HepG2 (cell line): ENCODE measurements at regions not wholly inside any gene's neighbourhood (a gene's known extent, or its start where the extent isn't known, plus 50 kb on each side); places are given as distances from the start of the nearest gene placed in this dataset.
A peak's percentile ranks its signal among the peaks of the same experiment; 100 is the strongest.

Experiments
- ATAC-seq: fragments of 200-7000 bp; cut with Tn5 transposase; 3 replicates; pipeline ENCODE4 v1.9.1; 2020; ENCODE audit warnings: mild to moderate bottlenecking, moderate library complexity
- BruUV-seq: library from RNA; stranded (reverse); fragments of 400-500 nt; replicated peaks from 2 replicates; lab custom pipeline; 2021; lab: Mats Ljungman, UMichigan
- CTCF ChIA-PET: fragments of 300-600 bp; formaldehyde crosslinking; extraction: SDS; loops from one replicate; lab custom pipeline; 2021; ENCODE audit warnings: low total read pairs, inconsistent platforms, low intra/inter-chr PET ratio; lab: Yijun Ruan, JAX
- POLR2A ChIA-PET: fragments of 350-600 bp; sonication (Branson Sonifier 250); formaldehyde crosslinking; loops from one replicate; lab custom pipeline; 2020; ENCODE audit warnings: antibody characterized with exemption, inconsistent platforms; lab: Yijun Ruan, JAX
- DNase-seq: peaks from one replicate; pipeline ENCODE4 v3.0.0-alpha.2; 2015; ENCODE audit warnings: low spot score
- FAIRE-seq: peaks from 3 replicates; lab custom pipeline; 2011; peaks lifted over from hg19 to GRCh38; lab: Jason Lieb, UNC
- H2AFZ ChIP-seq: one replicate; pipeline ENCODE4 v1.6.1; 2011; ENCODE audit warnings: low read length, inconsistent platforms
- H3K27ac ChIP-seq: fragments of 300-600 bp; 3 replicates; pipeline ENCODE4 v1.8.0; 2011; ENCODE audit warnings: mixed run types, mild to moderate bottlenecking, mixed read lengths, low read length, inconsistent platforms; ENCODE audit not compliant: insufficient read depth; ENCODE audit errors: extremely low read length
- H3K27me3 ChIP-seq, 2 experiments: fragments of 200-600 bp in 1 of 2; 2 replicates in 1 of 2; 3 replicates in 1 of 2; pipeline versions ENCODE4 v1.6.0 to v1.8.0; 2011; ENCODE audit warnings: low read length in 2 of 2, mild to moderate bottlenecking in 2 of 2, moderate library complexity in 2 of 2, inconsistent platforms in 1 of 2; ENCODE audit not compliant: insufficient read depth in 2 of 2, control insufficient read depth in 1 of 2
- H3K36me3 ChIP-seq, 2 experiments: fragments of 200-600 bp in 1 of 2; replicated peaks in 1 of 2; 2 replicates in 1 of 2; 3 replicates in 1 of 2; pipeline versions ENCODE4 v1.5.1 to v1.8.0; 2011; ENCODE audit warnings: low read length in 2 of 2, inconsistent platforms in 1 of 2; ENCODE audit not compliant: insufficient read depth in 2 of 2, control insufficient read depth in 1 of 2
- H3K4me1 ChIP-seq: 2 replicates; pipeline ENCODE4 v1.5.1; 2012; ENCODE audit warnings: low read length, inconsistent platforms; ENCODE audit not compliant: insufficient read depth
- H3K4me2 ChIP-seq: 2 replicates; pipeline ENCODE4 v1.6.0; 2011; ENCODE audit warnings: low read depth, low read length, inconsistent platforms
- H3K4me3 ChIP-seq, 3 experiments: fragments of 200-600 bp in 1 of 3; sonication (generic), shearing (Covaris generic) in 1 of 3; replicated peaks in 1 of 3; 2 replicates each; pipeline ENCODE4 v1.5.1; 2011 to 2016; ENCODE audit warnings: low read length in 3 of 3, inconsistent platforms in 2 of 3, low read depth in 2 of 3, mild to moderate bottlenecking in 2 of 3, control low read depth in 1 of 3, mixed read lengths in 1 of 3; ENCODE audit not compliant: insufficient read depth in 1 of 3
- H3K79me2 ChIP-seq: one replicate; pipeline ENCODE4 v1.6.1; 2011; ENCODE audit warnings: low read length, inconsistent platforms; ENCODE audit not compliant: insufficient read depth
- H3K9ac ChIP-seq: 2 replicates; pipeline ENCODE4 v1.6.0; 2011; ENCODE audit warnings: mild to moderate bottlenecking, low read depth, low read length, inconsistent platforms; ENCODE audit not compliant: insufficient read depth
- H3K9me3 ChIP-seq: 2 replicates; pipeline ENCODE4 v1.5.1; 2012; ENCODE audit warnings: mild to moderate bottlenecking, low read length
- H4K20me1 ChIP-seq: 2 replicates; pipeline ENCODE4 v1.6.0; 2011; ENCODE audit warnings: inconsistent platforms, mild to moderate bottlenecking, low read length, moderate library complexity; ENCODE audit not compliant: insufficient read depth
- ATF7-NPFF ChIP-seq: sonication (generic); formaldehyde crosslinking; IDR thresholded peaks from 2 replicates; pipeline ENCODE4 v1.8.1; 2023; ENCODE audit warnings: mild to moderate bottlenecking, low read depth, missing genetic modification reagents, moderate library complexity
- KLF13 ChIP-seq: sonication (generic); formaldehyde crosslinking; IDR thresholded peaks from 2 replicates; pipeline ENCODE4 v1.4.0; 2020; ENCODE audit warnings: mild to moderate bottlenecking, missing genetic modification reagents
- NFE2L1 ChIP-seq: sonication (generic); formaldehyde crosslinking; IDR thresholded peaks from 2 replicates; pipeline ENCODE4 v1.4.0; 2020; ENCODE audit warnings: missing genetic modification reagents, mild to moderate bottlenecking, borderline replicate concordance
- NFIB ChIP-seq: sonication (generic); formaldehyde crosslinking; IDR thresholded peaks from 2 replicates; pipeline ENCODE4 v1.9.0; 2021; ENCODE audit warnings: missing genetic modification reagents, mild to moderate bottlenecking, borderline replicate concordance
- SOX13 ChIP-seq, 3 experiments: fragments of 450-650 bp in 1 of 3; sonication (generic) in 1 of 3; formaldehyde crosslinking in 1 of 3; IDR thresholded peaks in 2 of 3; conservative IDR thresholded peaks in 1 of 3; 2 replicates each; pipeline versions ENCODE4 v1.5.0 to v1.6.1; 2016 to 2020; ENCODE audit warnings: antibody characterized with exemption in 1 of 3, mild to moderate bottlenecking in 1 of 3, missing compliant biosample characterization in 1 of 3, missing genetic modification reagents in 1 of 3, moderate library complexity in 1 of 3
- SOX5 ChIP-seq: IDR thresholded peaks from 2 replicates; pipeline ENCODE4 v1.6.1; 2016; ENCODE audit warnings: borderline replicate concordance
- SOX6 ChIP-seq, 2 experiments: fragments of 450-650 bp in 1 of 2; sonication (generic) in 1 of 2; formaldehyde crosslinking in 1 of 2; IDR thresholded peaks; 2 replicates each; pipeline versions ENCODE4 v1.4.0 to v1.6.1; 2017 to 2020; ENCODE audit warnings: antibody characterized with exemption in 1 of 2, mild to moderate bottlenecking in 1 of 2, missing genetic modification reagents in 1 of 2
- SP2 ChIP-seq: sonication (generic); formaldehyde crosslinking; IDR thresholded peaks from 2 replicates; pipeline ENCODE4 v1.5.1; 2020; ENCODE audit warnings: mild to moderate bottlenecking, missing genetic modification reagents
- TEAD3 ChIP-seq: optimal IDR thresholded peaks from 2 replicates; pipeline ENCODE3; 2016; ENCODE audit warnings: borderline replicate concordance
- ZMAT3 ChIP-seq: sonication (generic); formaldehyde crosslinking; conservative IDR thresholded peaks from 2 replicates; pipeline ENCODE4 v1.7.0; 2021; ENCODE audit warnings: missing genetic modification reagents
- ZNF264 ChIP-seq: sonication (generic); formaldehyde crosslinking; IDR thresholded peaks from 2 replicates; pipeline ENCODE4 v1.4.0; 2020; ENCODE audit warnings: missing genetic modification reagents
- ZNF362 ChIP-seq: sonication (generic); formaldehyde crosslinking; IDR thresholded peaks from 2 replicates; pipeline ENCODE4 v1.4.0; 2020; ENCODE audit warnings: missing genetic modification reagents, mild to moderate bottlenecking, borderline replicate concordance
- ZNF460 ChIP-seq: sonication (generic); formaldehyde crosslinking; IDR thresholded peaks from 2 replicates; pipeline ENCODE4 v1.5.1; 2020; ENCODE audit warnings: missing genetic modification reagents, mild to moderate bottlenecking, borderline replicate concordance
- ZNF564 ChIP-seq: sonication (generic); formaldehyde crosslinking; IDR thresholded peaks from 2 replicates; pipeline ENCODE4 v1.8.1; 2023; ENCODE audit warnings: mild to moderate bottlenecking, missing genetic modification reagents
- ZNF652 ChIP-seq: IDR thresholded peaks from 2 replicates; pipeline ENCODE4 v1.6.1; 2016; ENCODE audit warnings: low read depth, borderline replicate concordance
- WGBS: methylation state at CpG from one replicate; pipeline ENCODE4 v1.1.6; 2017; ENCODE audit warnings: low lambda C conversion rate; 5-methylcytosine and 5-hydroxymethylcytosine counted together
- in situ Hi-C: cut with HindIII; loops from 2 replicates; pipeline ENCODE4 v1.10.0; 2017; ENCODE audit warnings: low pct_unique_long_range_greater_than_20kb; ENCODE audit not compliant: extremely low pct_ligation_motif_present
- intact Hi-C: fragments of 100-400 bp; cut with micrococcal nuclease; formaldehyde crosslinking; loops from one replicate; pipeline ENCODE4 v1.10.0; 2022; ENCODE audit not compliant: unreplicated experiment
- TF ChIP-seq, protein P1 (sequence below): sonication (generic); formaldehyde crosslinking; IDR thresholded peaks from 2 replicates; pipeline ENCODE4 v1.5.0; 2020; ENCODE audit warnings: mild to moderate bottlenecking, missing genetic modification reagents
- TF ChIP-seq, protein P2 (sequence below): IDR thresholded peaks from 2 replicates; pipeline ENCODE4 v1.6.1; 2016; ENCODE audit warnings: missing compliant biosample characterization, missing genetic modification reagents, borderline replicate concordance
- TF ChIP-seq, protein P3 (sequence below): sonication (generic); formaldehyde crosslinking; IDR thresholded peaks from 2 replicates; pipeline ENCODE4 v1.5.1; 2020; ENCODE audit warnings: missing genetic modification reagents, mild to moderate bottlenecking, borderline replicate concordance

DNA sequence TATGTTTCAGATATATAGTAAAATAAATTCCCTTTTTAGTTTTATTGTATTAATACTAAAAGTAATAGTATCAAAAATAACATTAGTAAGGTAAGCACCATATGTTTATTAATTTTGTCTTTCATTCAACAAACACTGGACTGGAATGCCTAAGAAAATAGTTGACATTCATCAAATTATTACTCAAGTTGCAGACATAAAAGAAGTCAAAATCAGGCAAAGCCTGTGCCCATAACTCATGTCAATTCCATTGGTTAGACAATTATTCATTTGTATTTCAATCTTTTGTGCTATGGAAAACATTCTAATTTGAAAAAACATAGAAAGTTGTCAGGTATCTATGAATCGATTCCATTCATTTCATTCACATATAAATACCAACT is 158.9 kb downstream of the CEMIP2 start (continued):
- TF ChIP-seq ZNF564 (CRISPR knock-in tag) (no peak), NFE2L1 (CRISPR knock-in tag) (no peak), KLF13 (no peak), NFIB (CRISPR knock-in tag) (no peak), ZMAT3 (CRISPR knock-in tag) (no peak), ATF7-NPFF (CRISPR knock-in tag) (no peak)

- no TSS peak for BruUV-seq
- no peak for TF ChIP-seq SOX6 (IDR thresholded peaks at IDR 0.05)
- peak; percentile 26; the same call in 1 of the 2 replicates for TF ChIP-seq SOX6 (CRISPR knock-in tag; IDR thresholded peaks at IDR 0.05)
- TF ChIP-seq, protein P1, sequence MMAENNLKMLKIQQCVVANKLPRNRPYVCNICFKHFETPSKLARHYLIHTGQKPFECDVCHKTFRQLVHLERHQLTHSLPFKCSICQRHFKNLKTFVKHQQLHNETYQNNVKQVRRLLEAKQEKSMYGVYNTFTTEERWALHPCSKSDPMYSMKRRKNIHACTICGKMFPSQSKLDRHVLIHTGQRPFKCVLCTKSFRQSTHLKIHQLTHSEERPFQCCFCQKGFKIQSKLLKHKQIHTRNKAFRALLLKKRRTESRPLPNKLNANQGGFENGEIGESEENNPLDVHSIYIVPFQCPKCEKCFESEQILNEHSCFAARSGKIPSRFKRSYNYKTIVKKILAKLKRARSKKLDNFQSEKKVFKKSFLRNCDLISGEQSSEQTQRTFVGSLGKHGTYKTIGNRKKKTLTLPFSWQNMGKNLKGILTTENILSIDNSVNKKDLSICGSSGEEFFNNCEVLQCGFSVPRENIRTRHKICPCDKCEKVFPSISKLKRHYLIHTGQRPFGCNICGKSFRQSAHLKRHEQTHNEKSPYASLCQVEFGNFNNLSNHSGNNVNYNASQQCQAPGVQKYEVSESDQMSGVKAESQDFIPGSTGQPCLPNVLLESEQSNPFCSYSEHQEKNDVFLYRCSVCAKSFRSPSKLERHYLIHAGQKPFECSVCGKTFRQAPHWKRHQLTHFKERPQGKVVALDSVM (CRISPR knock-in tag): peak; percentile 75
- TF ChIP-seq ZNF264 (CRISPR knock-in tag): no peak
- peak; percentile 26; the same call in 1 of the 2 replicates for TF ChIP-seq SOX5
- 0 out of 2 replicates have a peak, but pooled peaks have one; percentile 16 for TF ChIP-seq ZNF460
- peak; percentile 57 for TF ChIP-seq TEAD3 (CRISPR knock-in tag)
- no peak for TF ChIP-seq SOX13 (IDR thresholded peaks at IDR 0.05)
- no peak for TF ChIP-seq SOX13 (CRISPR knock-in tag; conservative IDR thresholded peaks at IDR 0.05 in 1 of 2, IDR thresholded peaks at IDR 0.05 in 1 of 2)
- no peak for TF ChIP-seq SP2 (CRISPR knock-in tag)
- no peak for TF ChIP-seq ZNF652 (CRISPR knock-in tag)
- TF ChIP-seq, protein P2, sequence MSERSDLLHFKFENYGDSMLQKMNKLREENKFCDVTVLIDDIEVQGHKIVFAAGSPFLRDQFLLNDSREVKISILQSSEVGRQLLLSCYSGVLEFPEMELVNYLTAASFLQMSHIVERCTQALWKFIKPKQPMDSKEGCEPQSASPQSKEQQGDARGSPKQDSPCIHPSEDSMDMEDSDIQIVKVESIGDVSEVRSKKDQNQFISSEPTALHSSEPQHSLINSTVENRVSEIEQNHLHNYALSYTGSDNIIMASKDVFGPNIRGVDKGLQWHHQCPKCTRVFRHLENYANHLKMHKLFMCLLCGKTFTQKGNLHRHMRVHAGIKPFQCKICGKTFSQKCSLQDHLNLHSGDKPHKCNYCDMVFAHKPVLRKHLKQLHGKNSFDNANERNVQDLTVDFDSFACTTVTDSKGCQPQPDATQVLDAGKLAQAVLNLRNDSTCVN (CRISPR knock-in tag): peak; percentile 89
- TF ChIP-seq, protein P3, sequence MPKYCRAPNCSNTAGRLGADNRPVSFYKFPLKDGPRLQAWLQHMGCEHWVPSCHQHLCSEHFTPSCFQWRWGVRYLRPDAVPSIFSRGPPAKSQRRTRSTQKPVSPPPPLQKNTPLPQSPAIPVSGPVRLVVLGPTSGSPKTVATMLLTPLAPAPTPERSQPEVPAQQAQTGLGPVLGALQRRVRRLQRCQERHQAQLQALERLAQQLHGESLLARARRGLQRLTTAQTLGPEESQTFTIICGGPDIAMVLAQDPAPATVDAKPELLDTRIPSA (CRISPR knock-in tag): no peak
- TF ChIP-seq ZNF362 (CRISPR knock-in tag): peak; percentile 52; the same call in 1 of the 2 replicates
- Histone ChIP-seq H4K20me1 (no peaks in the 10 kb centered on the region), H3K27ac (no peak overlapping the region), H3K4me2 (no peak overlapping the region; the same call in 1 of the 2 replicates), H3K4me1 (peaks cover 29% of the 10 kb centered on the region), H3K79me2 (no peaks in the 10 kb centered on the region), H3K27me3 (no peaks in the 10 kb centered on the region), H3K9ac (no peak overlapping the region), H3K9me3 (peaks cover 10% of the 10 kb centered on the region), H3K36me3 (no peaks in the 10 kb centered on the region), H3K4me3 (no peak overlapping the region), H2AFZ (no peak overlapping the region)
- ChIA-PET CTCF (no interaction called here), POLR2A (no interaction called here)
- FAIRE-seq: no peak
- peak; percentile 50 for ATAC-seq
- in situ Hi-C loops (no loop called here), intact Hi-C loops (no loop called here)
- WGBS: 13% methylated on average over 3 of the region's 4 CpGs
- DNase-seq: peak; percentile 50
These were observed 159.4 kb downstream of the CEMIP2 start for GRCh38 chr9:71608825-71609447.
